ENCODE measurements at regions not wholly inside any gene's neighbourhood (a gene's known extent, or its start where the extent isn't known, plus 50 kb on each side); places are given as distances from the start of the nearest gene placed in this dataset.

GRCh38 chr7:81330108-81330507 lies 411.3 kb upstream of the SEMA3C start:
- no peak for DNase-seq (ENCODE audit: low read depth)
- no peak for TF ChIP-seq CTCF (IDR thresholded peaks at IDR 0.05; ENCODE audit: insufficient read depth, low read length)

GRCh38 chr7:81327468-81328266 lies 408.8 kb upstream of the SEMA3C start:
- TF ChIP-seq CTCF (IDR thresholded peaks at IDR 0.05; ENCODE audit: insufficient read depth, low read length), result no peak

More at GRCh38 chr7:81330108-81330507, 411.3 kb upstream of the SEMA3C start:
- H3K4me3 ChIP-seq (ENCODE audit: low read depth, low read length), result no peak overlapping the region

GRCh38 chr7:81321949-81322348 lies 403.1 kb upstream of the SEMA3C start:
- no peak for DNase-seq (ENCODE audit: low read depth)
- TF ChIP-seq CTCF (IDR thresholded peaks at IDR 0.05; ENCODE audit: insufficient read depth, low read length), result no peak
- no peak overlapping the region for H3K4me3 ChIP-seq (ENCODE audit: low read depth, low read length)

More at GRCh38 chr7:81327468-81328266, 408.8 kb upstream of the SEMA3C start:
- DNase-seq (ENCODE audit: low read depth), result peak; percentile 27
- no peak overlapping the region for H3K4me3 ChIP-seq (ENCODE audit: low read depth, low read length)

- no peak for DNase-seq (ENCODE audit: low read depth)
- no peak for TF ChIP-seq CTCF (IDR thresholded peaks at IDR 0.05; ENCODE audit: insufficient read depth, low read length)
- H3K4me3 ChIP-seq (ENCODE audit: low read depth, low read length), result no peak overlapping the region
Measured at GRCh38 chr7:81317741-81318140, 398.9 kb upstream of the SEMA3C start.

GRCh38 chr7:81308643-81309322 lies 389.9 kb upstream of the SEMA3C start:
- peak; percentile 41 for DNase-seq (ENCODE audit: low read depth)
- H3K4me3 ChIP-seq (ENCODE audit: low read depth, low read length), result no peak overlapping the region

DNA sequence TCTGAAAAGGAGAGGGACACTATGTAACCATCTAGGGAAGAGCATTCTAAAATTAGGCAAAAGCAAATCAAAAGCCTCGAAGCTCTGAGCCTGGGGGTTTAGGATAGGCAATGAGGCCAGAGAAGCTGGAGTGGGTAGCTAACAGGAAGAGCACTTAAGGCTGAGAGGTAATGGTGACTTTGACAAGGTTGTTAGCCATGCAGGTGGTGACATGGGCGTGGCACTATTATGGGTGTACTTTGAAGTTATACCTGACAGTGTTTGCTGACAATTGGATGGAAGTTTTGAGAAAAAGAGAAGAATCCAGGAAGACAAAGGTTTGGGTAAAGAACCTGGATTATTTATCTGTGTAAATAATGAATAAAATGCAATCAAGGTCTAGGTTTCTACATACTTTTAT lies 383.0 kb upstream of the SEMA3C start:
- no peak for TF ChIP-seq CTCF (IDR thresholded peaks at IDR 0.05; ENCODE audit: insufficient read depth, low read length)
- DNase-seq (ENCODE audit: low read depth), result no peak

More at GRCh38 chr7:81308643-81309322, 389.9 kb upstream of the SEMA3C start:
- no peak for TF ChIP-seq CTCF (IDR thresholded peaks at IDR 0.05; ENCODE audit: insufficient read depth, low read length)

More for the DNA sequence above, 383.0 kb upstream of the SEMA3C start:
- H3K4me3 ChIP-seq (ENCODE audit: low read depth, low read length), result no peak overlapping the region
